NCI-H1930 (cell line): ENCODE measurements at regions not wholly inside any gene's neighbourhood (a gene's known extent, or its start where the extent isn't known, plus 50 kb on each side); places are given as distances from the start of the nearest gene placed in this dataset.
"Not testable (repeated sequence)": the region's sequence is repeated elsewhere in the genome, so short reads cannot be mapped to it uniquely, and the experiment has no call there.

ENCODE experiments used
- DNase-seq, 2 experiments: peaks; one replicate each; lab custom pipeline; 2025; lab: John Stamatoyannopoulos, UW

DNA sequence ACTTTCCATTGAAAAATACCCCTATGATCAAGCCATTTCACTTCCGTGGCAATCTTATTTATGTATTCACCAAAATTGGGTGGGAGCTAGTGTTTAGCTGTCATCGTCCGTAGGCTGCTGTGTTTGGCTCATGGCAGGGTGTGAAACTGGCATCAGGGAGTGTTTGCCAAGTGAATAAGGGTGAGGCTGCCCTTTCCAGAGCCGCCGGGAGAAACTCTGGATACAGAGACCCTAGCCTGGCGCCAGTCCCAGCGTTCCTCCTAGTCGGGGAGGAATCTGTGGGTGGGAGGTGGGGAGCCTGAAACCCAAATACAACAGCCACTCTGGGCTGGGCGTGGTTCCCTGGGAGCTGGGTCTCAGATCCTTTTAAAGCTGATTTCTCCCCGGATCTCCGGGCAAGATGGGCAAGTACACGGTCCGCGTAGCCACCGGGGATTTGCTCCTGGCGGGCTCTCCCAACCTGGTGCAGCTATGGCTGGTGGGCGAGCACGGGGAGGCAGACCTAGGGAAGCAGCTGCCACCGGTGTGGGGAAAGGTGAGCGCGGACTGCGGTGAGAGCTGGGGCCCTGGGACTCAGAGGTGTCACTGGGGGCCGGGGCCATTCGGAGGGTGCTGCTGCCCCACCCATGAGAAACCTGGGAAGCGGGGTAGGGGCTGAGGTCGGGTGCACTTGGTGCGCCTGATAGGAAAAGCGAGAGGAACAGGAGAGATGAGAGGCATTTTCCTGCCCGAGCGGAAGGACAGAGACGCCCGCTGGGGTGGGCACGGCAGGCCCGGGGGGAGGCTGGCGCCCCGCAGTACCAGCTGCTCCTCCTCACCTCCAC, 62.1 kb upstream of the TEKT1 start:
- no peak for DNase-seq

GRCh38 chr17:6894206-6894528, 62.6 kb upstream of the TEKT1 start:
- DNase-seq: no peak

- no peak for DNase-seq
Measured at GRCh38 chr17:6901086-6901485, 69.6 kb upstream of the TEKT1 start.

GRCh38 chr17:6903326-6903900, 71.9 kb upstream of the TEKT1 start:
- no peak for DNase-seq

- no peak for DNase-seq
Measured at GRCh38 chr17:6908807-6909206, 77.3 kb upstream of the TEKT1 start.

DNA sequence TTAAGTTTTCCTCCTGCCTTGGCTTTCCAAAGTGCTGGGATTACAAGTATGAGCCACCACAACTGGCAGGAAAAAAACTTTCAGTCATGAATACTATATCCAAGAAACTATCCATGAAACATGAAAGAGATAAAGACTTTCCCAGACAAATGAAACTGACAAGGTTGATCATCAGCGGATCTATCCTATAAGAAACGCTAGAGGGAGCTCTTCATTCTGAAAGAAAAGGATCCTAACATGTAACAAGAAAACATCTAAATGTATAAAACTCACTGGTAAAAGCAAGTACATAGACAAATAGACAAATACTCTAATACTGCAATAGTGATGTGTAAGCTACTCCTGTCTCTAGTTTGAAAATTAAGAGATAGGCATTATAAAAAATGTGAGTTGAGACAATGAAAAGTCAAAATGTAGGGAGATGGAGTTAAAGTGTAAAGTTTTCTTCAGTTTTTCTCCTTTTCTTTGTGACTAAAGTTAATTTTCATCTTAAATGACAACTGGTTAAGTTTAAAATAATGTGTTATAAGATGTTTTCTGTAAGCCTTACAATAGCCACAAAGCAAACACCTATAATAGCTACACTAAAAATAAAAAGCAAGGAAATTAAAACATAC, 79.6 kb upstream of the TEKT1 start:
- DNase-seq: peak in 1 of 2 experiments; percentile 13

DNA sequence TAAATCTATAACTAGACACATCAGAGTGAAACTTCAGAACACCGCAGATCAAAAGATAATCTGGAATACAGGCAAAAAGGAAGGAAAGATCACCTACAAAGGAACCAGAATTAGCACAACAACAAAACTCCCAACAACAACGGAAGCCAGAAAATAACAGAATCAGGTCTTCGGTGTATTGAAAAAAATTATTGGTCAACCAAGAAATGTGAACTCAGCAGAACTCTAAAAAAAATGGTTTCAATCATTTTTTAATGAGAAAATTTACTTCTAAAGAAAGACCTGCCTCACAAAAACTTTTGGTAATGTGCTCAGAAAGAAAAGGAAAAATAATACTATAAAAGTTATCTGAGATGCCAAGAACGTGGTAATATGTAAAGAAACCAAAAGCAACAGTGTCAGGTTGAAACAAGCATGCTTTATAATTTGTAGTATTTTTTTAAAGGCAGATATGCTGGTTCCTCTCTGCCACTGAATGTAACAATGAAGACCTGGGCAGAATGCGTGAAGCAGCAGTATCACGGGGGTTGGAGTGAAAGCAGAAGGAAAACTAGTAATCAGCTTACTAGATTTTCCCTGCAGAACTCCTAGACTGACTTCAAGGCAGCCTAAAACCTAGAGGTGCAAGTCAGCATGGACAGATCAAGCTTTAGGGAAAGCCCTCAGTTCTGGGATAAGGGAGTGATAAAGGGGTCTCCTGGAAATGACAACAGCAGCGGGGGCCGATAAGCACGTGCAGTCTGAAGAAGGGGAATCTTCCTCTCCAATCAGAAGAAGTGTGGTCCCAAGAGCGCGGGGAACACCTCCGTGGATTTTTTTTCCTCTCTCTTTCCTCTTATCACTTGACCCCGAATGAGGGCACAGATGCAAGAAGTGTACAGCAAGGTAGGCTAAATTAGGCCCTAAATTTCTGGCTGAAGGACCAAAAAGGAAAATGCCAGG, 80.9 kb upstream of the TEKT1 start:
- DNase-seq: no peak

DNA sequence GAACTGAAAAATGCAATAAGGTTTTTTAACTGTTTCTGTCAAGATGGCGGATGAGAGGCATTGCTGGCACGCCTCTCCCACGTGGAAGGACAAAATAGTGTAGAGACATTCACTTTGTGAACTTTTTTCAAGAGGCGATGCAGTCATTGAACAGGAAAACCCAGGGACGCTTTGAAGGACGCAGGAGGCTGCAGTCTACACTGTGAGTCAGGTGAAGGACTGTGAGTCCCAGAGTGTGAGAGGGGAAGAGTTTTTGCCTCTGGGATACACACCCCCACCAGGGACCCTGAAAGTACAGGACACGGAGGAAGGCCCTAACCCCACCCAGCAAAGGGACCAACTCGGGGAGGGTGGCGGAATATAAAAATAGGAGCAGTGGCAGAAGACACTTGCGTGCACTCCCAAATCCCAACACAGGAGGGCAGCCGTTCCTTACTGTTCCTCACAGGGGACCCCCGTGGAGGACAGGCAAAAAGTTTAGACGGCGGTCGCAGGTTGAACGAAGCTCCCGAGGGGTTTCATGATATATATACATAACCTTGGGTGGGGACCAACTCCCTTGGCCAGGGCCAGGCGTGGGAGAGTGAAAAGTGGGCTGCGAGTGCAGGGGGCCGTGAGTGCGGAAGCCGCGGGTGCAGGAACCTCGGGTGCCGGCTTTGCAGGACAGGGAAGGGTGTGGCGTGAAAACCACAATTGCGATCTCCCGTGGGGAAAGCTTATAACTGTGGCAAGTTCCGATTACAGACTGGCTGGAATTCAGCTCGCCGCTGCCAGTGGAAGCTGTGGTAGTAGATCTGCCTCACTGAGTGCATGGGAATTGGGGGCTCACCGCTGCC, 82.0 kb upstream of the ALOX12 start:
- no peak for DNase-seq

- no peak for DNase-seq
Measured at GRCh38 chr17:6914711-6915110, 81.1 kb upstream of the ALOX12 start.

DNA sequence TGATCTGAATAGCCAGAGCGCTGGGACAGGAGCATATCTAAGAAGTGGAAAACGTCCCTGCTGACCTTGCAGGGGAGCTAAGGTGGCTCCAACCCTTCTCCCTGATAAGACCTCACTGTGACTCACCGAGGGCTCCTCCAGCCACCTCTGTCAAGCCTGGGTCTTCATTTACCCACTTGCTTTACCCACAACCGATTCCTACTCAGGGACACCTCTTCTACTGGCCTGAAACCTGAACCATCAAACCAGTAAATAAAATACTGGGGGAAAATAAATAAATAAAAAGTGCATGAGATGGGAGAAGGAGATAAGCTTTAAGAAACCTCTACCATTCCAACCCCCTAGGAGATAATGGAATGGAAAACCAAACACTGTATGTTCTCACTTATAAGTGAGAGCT, 80.2 kb upstream of the ALOX12 start:
- DNase-seq: no peak

GRCh38 chr17:6919158-6919557, 76.7 kb upstream of the ALOX12 start:
- DNase-seq: no peak

GRCh38 chr17:6923385-6923784, 72.5 kb upstream of the ALOX12 start:
- DNase-seq: no peak

GRCh38 chr17:6924208-6924607, 71.6 kb upstream of the ALOX12 start:
- no peak for DNase-seq

DNA sequence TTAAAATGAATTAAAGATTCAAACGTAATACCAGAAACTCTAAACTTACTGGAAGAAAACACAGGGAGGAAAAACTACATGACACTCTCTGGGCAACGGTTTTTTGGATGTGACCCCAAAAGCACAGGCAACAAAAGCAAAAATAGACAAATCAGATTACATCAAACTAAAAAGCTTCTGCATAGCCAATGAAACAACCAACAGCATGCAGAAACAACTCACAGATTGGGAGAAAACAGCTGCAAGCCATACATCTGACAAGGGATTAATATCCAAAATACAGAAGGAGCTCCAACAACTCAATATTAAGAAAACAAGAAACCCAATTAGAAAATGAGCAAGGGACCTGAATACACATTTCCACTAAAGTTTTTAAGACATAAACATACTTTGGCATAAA, 69.2 kb upstream of the ALOX12 start:
- no peak for DNase-seq

GRCh38 chr17:6927290-6928126, 68.3 kb upstream of the ALOX12 start:
- no peak for DNase-seq

DNA sequence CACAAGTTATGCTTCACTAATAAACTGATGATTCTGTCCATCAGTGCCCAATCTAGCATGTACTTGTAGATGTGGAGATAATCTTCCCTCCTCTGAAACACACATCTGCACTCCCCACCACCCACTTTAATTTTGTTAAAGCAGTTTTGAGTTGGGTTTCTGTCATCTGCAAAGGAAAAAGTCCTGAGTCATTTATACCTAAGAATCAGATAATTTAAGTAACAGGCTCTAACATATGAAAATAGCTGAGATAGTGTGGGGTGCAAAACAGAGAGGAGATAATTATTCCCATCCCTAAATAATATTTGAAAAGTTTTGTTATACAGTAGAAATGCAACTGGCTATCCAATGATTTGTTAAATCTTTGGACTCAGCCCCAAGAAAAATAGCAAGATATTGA, 67.7 kb upstream of the ALOX12 start:
- no peak for DNase-seq

DNA sequence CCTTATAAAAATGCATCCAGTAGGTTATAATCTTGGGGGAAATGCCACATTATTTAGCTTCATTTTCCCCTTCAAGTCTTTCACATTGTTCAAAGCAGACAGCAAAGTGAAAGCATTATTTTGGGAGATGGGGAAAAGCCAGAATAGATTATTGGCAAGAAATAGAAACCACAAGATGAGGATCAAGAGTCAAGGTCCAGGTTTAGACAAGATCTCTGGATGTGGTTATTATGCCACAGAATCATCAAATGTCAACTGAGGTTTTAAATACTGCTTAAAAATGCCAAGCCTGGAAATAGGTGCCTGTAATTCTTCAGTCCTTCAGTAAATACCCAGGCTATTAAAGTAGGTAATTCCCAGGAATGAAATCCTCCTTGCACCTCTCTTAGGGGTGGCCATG, 65.1 kb upstream of the ALOX12 start:
- DNase-seq: no peak

- DNase-seq: not testable (repeated sequence)
Measured at GRCh38 chr17:6934544-6934943, 61.3 kb upstream of the ALOX12 start.

- DNase-seq: no peak
Measured at GRCh38 chr17:6936370-6937028, 59.4 kb upstream of the ALOX12 start.

DNA sequence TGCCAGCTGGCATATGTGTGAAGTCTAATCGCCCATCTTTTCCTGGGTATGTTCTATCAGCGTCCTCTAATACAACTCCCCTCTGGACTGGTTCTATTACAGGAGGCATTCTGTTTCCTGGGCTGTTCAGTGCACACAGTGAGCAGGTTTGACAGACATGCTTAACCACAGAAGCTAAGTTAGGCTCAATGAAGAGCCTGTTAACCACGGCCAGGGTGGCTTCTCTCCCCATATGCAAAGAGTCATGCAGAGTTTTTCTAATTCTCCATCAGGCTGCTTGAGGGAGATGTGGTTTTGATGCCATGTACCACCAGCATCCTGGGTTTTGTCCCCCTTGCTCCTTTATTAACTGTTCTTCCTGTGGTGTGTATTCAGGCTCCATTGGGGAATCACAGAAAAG, 57.2 kb upstream of the ALOX12 start:
- DNase-seq: no peak
